HEK293 (cell line): ENCODE measurements at regions not wholly inside any gene's neighbourhood (a gene's known extent, or its start where the extent isn't known, plus 50 kb on each side); places are given as distances from the start of the nearest gene placed in this dataset.

ENCODE experiments used
- CTCF ChIA-PET: fragments of 350-600 bp; formaldehyde crosslinking; extraction: SDS; loops from one replicate; lab custom pipeline; 2021; ENCODE audit warnings: antibody characterized with exemption; lab: Yijun Ruan, JAX
- POLR2A ChIA-PET: fragments of 300-600 bp; formaldehyde crosslinking; extraction: SDS; loops from one replicate; lab custom pipeline; 2020; ENCODE audit warnings: antibody characterized with exemption, inconsistent platforms; lab: Yijun Ruan, JAX
- H3K27ac ChIP-seq: fragments of 200-500 bp; sonication (Bioruptor generic); 2 replicates; pipeline ENCODE4 v1.5.1; 2014; ENCODE audit warnings: low read depth, low read length, control low read depth, inconsistent platforms; ENCODE audit errors: extremely low read depth
- H3K36me3 ChIP-seq, 2 experiments: fragments of 200-500 bp in 1 of 2; sonication (Bioruptor generic) in 1 of 2; 1 replicate in 1 of 2; 2 replicates in 1 of 2; pipeline ENCODE4 v1.5.1; 2014 to 2017; ENCODE audit warnings: inconsistent platforms in 2 of 2, low read length in 2 of 2; ENCODE audit not compliant: control insufficient read depth in 2 of 2, insufficient read depth in 1 of 2
- H3K4me1 ChIP-seq: fragments of 200-500 bp; sonication (Bioruptor generic); 2 replicates; pipeline ENCODE4 v1.5.1; 2014; ENCODE audit warnings: mild to moderate bottlenecking, low read length, inconsistent platforms; ENCODE audit not compliant: control insufficient read depth, insufficient read depth
- H3K4me3 ChIP-seq: 2 replicates; pipeline ENCODE4 v1.5.1; 2011; ENCODE audit warnings: low read depth, mild to moderate bottlenecking, control low read depth, low read length, moderate library complexity
- H3K9me3 ChIP-seq: fragments of 200-500 bp; sonication (Bioruptor generic); 2 replicates; pipeline ENCODE4 v1.5.1; 2014; ENCODE audit warnings: low read depth, low read length, inconsistent platforms; ENCODE audit not compliant: control insufficient read depth, insufficient read depth
- GLI2 ChIP-seq: fragments of 450-650 bp; formaldehyde crosslinking; IDR thresholded peaks from 2 replicates; pipeline ENCODE4; 2017; ENCODE audit warnings: missing biosample characterization, missing genetic modification characterization, low read depth, borderline replicate concordance
- HOXA7 ChIP-seq: sonication (generic); formaldehyde crosslinking; IDR thresholded peaks from 2 replicates; pipeline ENCODE4 v1.8.1; 2022; ENCODE audit warnings: missing genetic modification reagents, borderline replicate concordance
- KLF16 ChIP-seq: fragments of 450-650 bp; formaldehyde crosslinking; IDR thresholded peaks from 2 replicates; pipeline ENCODE4 v1.5.1; 2017; ENCODE audit warnings: missing biosample characterization, missing genetic modification characterization
- PRDM6 ChIP-seq: fragments of 450-650 bp; formaldehyde crosslinking; IDR thresholded peaks from 2 replicates; pipeline ENCODE4 v1.5.1; 2017; ENCODE audit warnings: missing biosample characterization, missing genetic modification characterization
- SP7 ChIP-seq: fragments of 450-650 bp; formaldehyde crosslinking; IDR thresholded peaks from 2 replicates; pipeline ENCODE4 v1.5.1; 2016; ENCODE audit warnings: missing biosample characterization, missing genetic modification characterization
- ZBTB21 ChIP-seq: fragments of 450-650 bp; formaldehyde crosslinking; IDR thresholded peaks from 2 replicates; pipeline ENCODE4 v1.5.1; 2017; ENCODE audit warnings: missing biosample characterization, missing genetic modification characterization
- ZBTB48 ChIP-seq: fragments of 450-650 bp; formaldehyde crosslinking; IDR thresholded peaks from 2 replicates; pipeline ENCODE4 v1.5.1; 2016; ENCODE audit warnings: missing biosample characterization, missing genetic modification characterization
- ZFP69B ChIP-seq: fragments of 450-650 bp; formaldehyde crosslinking; IDR thresholded peaks from 2 replicates; pipeline ENCODE4 v1.5.1; 2016; ENCODE audit warnings: missing biosample characterization, missing genetic modification characterization
- ZNF148 ChIP-seq: fragments of 450-650 bp; formaldehyde crosslinking; IDR thresholded peaks from 2 replicates; pipeline ENCODE4 v1.5.0; 2017; ENCODE audit warnings: missing biosample characterization, missing genetic modification characterization, borderline replicate concordance
- ZNF350 ChIP-seq: fragments of 450-650 bp; formaldehyde crosslinking; IDR thresholded peaks from 2 replicates; pipeline ENCODE4 v1.5.0; 2017; ENCODE audit warnings: missing biosample characterization, mild to moderate bottlenecking, missing genetic modification characterization
- ZNF398 ChIP-seq: fragments of 450-650 bp; formaldehyde crosslinking; IDR thresholded peaks from 2 replicates; pipeline ENCODE4 v1.5.1; 2017; ENCODE audit warnings: missing biosample characterization, missing genetic modification characterization
- ZNF449 ChIP-seq: fragments of 450-650 bp; formaldehyde crosslinking; IDR thresholded peaks from 2 replicates; pipeline ENCODE4 v1.5.1; 2017; ENCODE audit warnings: missing biosample characterization, mild to moderate bottlenecking, missing genetic modification characterization, moderate library complexity
- ZNF488 ChIP-seq: fragments of 450-650 bp; formaldehyde crosslinking; IDR thresholded peaks from 2 replicates; pipeline ENCODE4 v1.5.1; 2016; ENCODE audit warnings: missing biosample characterization, missing genetic modification characterization
- ZNF529 ChIP-seq: fragments of 450-650 bp; formaldehyde crosslinking; IDR thresholded peaks from 2 replicates; pipeline ENCODE4 v1.5.1; 2017; ENCODE audit warnings: missing genetic modification characterization, missing biosample characterization; ENCODE audit not compliant: insufficient replicate concordance
- ZNF548 ChIP-seq: fragments of 450-650 bp; formaldehyde crosslinking; IDR thresholded peaks from 2 replicates; pipeline ENCODE4 v1.5.1; 2016; ENCODE audit warnings: missing biosample characterization, missing genetic modification characterization
- ZNF629 ChIP-seq: fragments of 450-650 bp; formaldehyde crosslinking; IDR thresholded peaks from 2 replicates; pipeline ENCODE4 v1.5.1; 2017; ENCODE audit warnings: missing biosample characterization, missing genetic modification characterization
- ZNF677 ChIP-seq: fragments of 450-650 bp; IDR thresholded peaks from 2 replicates; pipeline ENCODE4 v1.5.0; 2018; ENCODE audit warnings: missing biosample characterization, mild to moderate bottlenecking, missing genetic modification characterization, moderate library complexity
- ZNF777 ChIP-seq: fragments of 450-650 bp; formaldehyde crosslinking; IDR thresholded peaks from 2 replicates; pipeline ENCODE4 v1.5.1; 2017; ENCODE audit warnings: missing biosample characterization, missing genetic modification characterization, borderline replicate concordance
- ZNF792 ChIP-seq: fragments of 450-650 bp; formaldehyde crosslinking; IDR thresholded peaks from 2 replicates; pipeline ENCODE4 v1.5.1; 2016; ENCODE audit warnings: missing biosample characterization, missing genetic modification characterization

- TF ChIP-seq ZNF148 (no peak), ZNF792 (no peak), ZFP69B (tag by site-specific recombination) (no peak), ZNF529 (tag by site-specific recombination) (no peak), ZBTB21 (tag by site-specific recombination) (peak; percentile 69), ZBTB48 (tag by site-specific recombination) (no peak), ZNF398 (tag by site-specific recombination) (peak; percentile 72), ZNF777 (tag by site-specific recombination) (no peak), ZNF548 (tag by site-specific recombination) (no peak), ZNF677 (tag by site-specific recombination) (no peak), GLI2 (tag by site-specific recombination) (no peak), SP7 (tag by site-specific recombination) (peak; percentile 33; the same call in 1 of the 2 replicates), ZNF629 (tag by site-specific recombination) (peak; percentile 76), HOXA7 (CRISPR knock-in tag) (no peak), PRDM6 (tag by site-specific recombination) (no peak)
Measured at GRCh38 chr11:112658431-112658878, 302.8 kb upstream of the NCAM1 start (continued).

GRCh38 chr11:112661146-112661545, 300.1 kb upstream of the NCAM1 start:
- no peak overlapping the region for H3K4me3 ChIP-seq
- ChIA-PET POLR2A (no interaction called here), CTCF (no interaction called here)
- H3K9me3 ChIP-seq, result no peaks in the 10 kb centered on the region
- no peak overlapping the region for H3K27ac ChIP-seq
- no peaks in the 10 kb centered on the region for H3K4me1 ChIP-seq
- TF ChIP-seq KLF16 (tag by site-specific recombination) (no peak), ZNF350 (tag by site-specific recombination) (no peak), ZNF449 (tag by site-specific recombination) (no peak), ZNF792 (no peak), ZNF488 (tag by site-specific recombination) (no peak), ZNF629 (tag by site-specific recombination) (no peak)
- no peaks in the 10 kb centered on the region for H3K36me3 ChIP-seq
